SK-N-MC (cell line): ENCODE measurements at regions not wholly inside any gene's neighbourhood (a gene's known extent, or its start where the extent isn't known, plus 50 kb on each side); places are given as distances from the start of the nearest gene placed in this dataset.

ENCODE experiments used
- EZH2 ChIP-seq: fragments of 200-600 bp; sonication (generic); IDR thresholded peaks from one replicate; pipeline ENCODE4 v1.6.1; 2017; ENCODE audit warnings: antibody characterized with exemption
- POLR2AphosphoS5 ChIP-seq: IDR thresholded peaks from 2 replicates; pipeline ENCODE4 v1.6.1; 2012; ENCODE audit warnings: mild to moderate bottlenecking, low read depth, low read length, borderline replicate concordance

DNA sequence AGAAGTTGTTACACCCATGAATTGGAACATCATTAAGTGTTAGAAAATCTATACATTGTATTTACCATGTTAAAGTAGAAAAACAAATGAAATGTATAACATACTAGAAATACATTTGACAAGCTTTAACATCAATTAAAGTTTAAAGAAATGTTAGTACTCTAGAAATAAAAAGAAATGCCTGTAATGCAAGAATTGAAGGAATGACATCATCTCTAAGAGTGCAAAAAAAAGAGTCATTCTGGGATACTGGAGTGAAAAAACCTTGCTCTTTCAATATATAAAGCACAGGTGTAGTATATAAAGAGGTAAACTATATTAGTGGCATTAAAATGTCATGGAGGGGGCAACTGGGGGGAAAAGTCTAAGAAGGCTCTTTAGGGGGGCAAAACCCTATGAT lies 210.8 kb upstream of the PLD5 start:
- TF ChIP-seq POLR2AphosphoS5: no peak
- no peak for TF ChIP-seq EZH2
